HG02610 (cell line): ENCODE measurements at regions not wholly inside any gene's neighbourhood (a gene's known extent, or its start where the extent isn't known, plus 50 kb on each side); places are given as distances from the start of the nearest gene placed in this dataset.

Source experiments
- ATAC-seq: cut with Tn5 transposase; IDR thresholded peaks from one replicate; pipeline ENCODE4 v1.9.1; 2021; ENCODE audit warnings: mild to moderate bottlenecking, moderate library complexity; ENCODE audit not compliant: unreplicated experiment

DNA sequence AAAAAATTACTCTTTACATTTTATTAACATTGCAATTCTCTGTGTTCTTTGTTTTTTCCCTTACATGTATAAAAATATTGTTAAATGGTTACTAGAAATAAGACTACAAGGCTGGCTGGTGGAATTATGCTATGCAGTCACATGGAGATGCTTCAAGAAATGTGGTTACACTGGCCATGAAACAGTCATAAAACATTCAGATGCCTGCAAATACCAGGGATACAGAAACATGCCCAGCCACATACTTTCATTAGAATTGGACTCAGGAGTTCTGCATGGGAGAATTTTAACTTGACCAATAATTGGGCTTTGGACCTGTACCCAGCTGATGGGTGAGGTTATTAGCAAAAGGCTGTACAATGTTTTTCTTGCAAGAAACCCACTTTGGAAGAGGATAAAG, 1407.7 kb upstream of the SLC10A2 start:
- no peak for ATAC-seq

GRCh38 chr13:104466016-104466415, 1399.8 kb upstream of the SLC10A2 start:
- ATAC-seq: no peak

- no peak for ATAC-seq
Measured at GRCh38 chr13:104461049-104461448, 1394.8 kb upstream of the SLC10A2 start.

DNA sequence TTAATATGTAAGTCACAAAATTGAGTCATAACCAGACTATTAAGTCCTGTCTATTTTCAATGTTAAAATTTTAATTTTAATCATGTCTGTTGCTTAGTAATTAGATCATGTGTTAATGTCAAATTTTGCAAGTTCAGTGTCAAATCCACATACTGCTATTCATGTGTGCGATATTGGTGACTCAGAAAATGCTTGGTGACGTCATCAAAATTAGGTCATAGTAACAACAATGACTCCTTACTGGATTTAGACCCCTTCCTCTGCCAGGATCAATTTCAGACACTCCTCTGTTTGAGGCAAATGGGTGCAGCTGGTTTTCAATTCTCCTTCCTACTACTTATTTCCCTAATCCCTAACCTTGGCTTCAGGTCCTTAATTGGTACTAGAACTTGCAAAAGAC, 1394.3 kb upstream of the SLC10A2 start:
- no peak for ATAC-seq

DNA sequence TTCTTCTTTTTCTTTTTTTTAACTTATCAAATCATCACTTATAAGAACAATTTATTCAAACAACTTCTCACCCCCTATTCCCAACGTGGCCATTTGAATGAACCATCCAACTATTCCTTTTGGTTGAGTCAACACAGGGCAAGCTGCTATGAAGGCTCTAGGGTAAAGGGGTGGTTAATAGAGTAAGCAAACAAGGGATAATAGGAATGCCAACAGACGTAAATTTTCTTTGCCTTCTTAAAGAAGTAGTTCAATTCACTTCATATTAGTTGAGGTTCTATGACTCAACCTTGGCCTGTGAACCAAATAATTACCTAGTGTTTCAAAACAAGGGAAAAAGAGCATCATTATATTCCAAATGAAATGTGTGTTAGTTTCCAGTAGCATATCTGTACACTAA, 1383.8 kb upstream of the SLC10A2 start:
- ATAC-seq: no peak

DNA sequence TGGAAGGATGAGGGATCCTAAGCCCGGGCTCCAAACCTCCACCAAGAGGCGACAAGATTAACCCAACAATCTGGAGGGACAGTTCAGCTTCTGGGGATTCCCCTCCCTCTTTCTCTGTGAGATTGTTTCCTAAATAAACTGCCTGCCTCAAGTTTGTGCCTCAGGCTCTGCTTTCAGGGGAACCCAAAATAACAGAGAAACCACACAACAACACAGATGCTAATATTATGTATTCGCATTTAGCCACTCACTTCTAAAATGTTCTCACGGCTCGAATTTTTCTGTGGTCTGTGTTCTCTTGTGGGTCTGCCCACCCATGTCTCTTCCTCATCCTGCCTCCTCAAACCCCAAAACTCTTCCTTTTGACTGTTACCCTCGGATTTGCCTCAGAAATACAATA, 1381.1 kb upstream of the SLC10A2 start:
- ATAC-seq: no peak

- ATAC-seq: no peak
Measured at GRCh38 chr13:104442536-104442935, 1376.3 kb upstream of the SLC10A2 start.

GRCh38 chr13:104436555-104436954, 1370.3 kb upstream of the SLC10A2 start:
- ATAC-seq: no peak

- no peak for ATAC-seq
Measured at GRCh38 chr13:104431895-104432294, 1365.7 kb upstream of the SLC10A2 start.

DNA sequence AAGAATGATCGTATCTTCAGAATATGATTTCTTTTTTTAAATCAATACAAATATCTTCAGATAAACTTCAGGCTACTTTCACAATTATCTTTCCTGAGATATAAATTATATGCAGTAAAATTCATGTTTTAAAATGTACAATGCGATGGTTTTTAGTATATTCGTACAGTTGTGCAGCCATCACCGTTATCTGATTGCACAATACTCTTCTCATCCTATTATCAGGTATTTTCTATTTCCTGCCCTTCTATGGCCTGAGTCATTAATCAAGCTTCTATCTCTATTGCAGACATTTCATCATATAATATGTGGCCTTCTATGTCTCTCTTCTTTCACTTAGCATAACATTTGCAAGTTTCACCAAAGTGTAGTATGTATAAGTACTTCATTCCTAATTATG, 1360.2 kb upstream of the SLC10A2 start:
- ATAC-seq: no peak

DNA sequence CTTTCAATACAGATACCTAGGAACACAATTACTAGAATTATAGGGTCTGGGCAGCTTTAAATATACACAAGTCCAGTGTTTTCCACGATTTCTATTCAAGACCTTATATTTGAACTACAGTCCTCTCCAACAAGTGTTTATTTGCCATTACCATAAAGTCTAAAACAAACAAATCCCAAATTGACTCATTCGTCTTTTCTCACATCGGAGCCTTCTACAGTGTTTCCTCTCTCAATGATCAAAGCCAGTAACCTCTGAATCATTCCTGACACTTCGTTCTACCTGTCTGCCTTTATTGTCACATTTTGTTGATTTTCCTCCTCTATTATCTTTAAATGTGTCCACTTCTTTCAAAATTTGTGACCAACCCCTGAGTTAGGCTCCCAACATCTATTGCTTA, 1356.5 kb upstream of the SLC10A2 start:
- ATAC-seq: no peak

- no peak for ATAC-seq
Measured at GRCh38 chr13:104416973-104417372, 1350.8 kb upstream of the SLC10A2 start.

DNA sequence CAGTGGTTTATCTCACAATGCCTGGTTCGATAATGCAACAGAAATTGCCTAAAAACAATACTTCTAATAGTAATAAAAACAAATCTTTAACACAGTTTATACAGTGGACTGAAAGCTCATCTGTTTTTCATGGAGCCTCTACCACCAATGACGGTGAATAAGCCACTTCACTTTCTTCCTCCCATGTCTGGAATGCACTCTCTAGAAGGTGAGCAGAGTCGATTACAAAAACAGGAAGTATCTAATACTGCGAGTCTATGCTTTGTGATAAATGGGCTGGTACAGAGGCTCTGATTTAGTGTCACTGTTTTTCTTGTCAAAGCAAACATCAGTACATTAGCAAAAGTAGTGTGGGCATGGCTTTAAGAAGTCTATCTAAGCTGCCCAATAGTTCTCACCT, 1348.6 kb upstream of the SLC10A2 start:
- no peak for ATAC-seq

DNA sequence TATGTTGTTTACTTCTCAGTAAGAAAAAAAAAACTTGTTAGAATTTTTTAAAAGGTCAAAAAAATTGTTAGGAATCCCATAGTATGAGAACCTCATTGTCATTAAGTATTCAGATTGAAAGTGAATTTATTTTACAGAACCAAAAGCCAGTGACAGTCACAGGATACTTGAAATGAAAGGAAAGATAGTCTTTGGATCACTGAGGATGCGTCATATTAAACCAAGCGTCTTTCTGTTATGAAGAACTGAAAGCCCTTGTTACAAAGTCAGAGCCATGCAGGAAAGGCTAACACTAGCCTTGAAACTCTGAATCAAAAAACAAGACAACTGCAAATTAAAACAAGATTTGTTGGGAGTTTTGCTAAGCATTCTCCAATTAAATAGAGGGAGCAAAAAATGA, 1348.0 kb upstream of the SLC10A2 start:
- ATAC-seq: no peak

DNA sequence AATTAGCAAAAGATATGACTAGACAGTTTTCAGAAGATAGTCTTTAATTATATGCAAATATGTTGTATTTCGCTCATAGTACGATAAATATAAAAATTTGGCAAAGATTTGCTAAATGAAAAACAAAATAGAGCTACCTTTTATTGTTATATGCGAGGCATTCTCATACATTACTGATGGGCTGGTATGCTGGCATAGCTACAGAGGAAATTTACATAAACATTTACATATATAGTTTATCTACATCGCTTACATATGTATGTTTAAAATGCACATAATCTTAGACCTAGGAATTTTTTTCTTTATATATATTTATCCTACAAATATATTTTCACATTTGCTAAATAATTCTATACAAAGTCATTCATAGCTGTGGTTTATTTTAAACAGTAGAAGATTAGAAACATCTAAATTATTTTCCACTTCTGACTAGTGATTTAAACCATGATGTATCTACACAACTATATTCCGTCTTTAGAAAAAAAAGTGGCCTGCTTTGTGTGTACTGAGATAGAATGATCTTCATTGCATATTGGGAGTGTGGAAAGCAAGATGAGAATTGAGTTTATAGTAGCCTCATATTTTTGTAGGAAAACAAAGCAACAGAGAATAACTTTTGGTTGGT, 1345.0 kb upstream of the SLC10A2 start:
- no peak for ATAC-seq

GRCh38 chr13:104408733-104409132, 1342.5 kb upstream of the SLC10A2 start:
- no peak for ATAC-seq

GRCh38 chr13:104404325-104404724, 1338.1 kb upstream of the SLC10A2 start:
- ATAC-seq: no peak

- no peak for ATAC-seq
Measured at GRCh38 chr13:104389691-104390090, 1323.5 kb upstream of the SLC10A2 start.

- no peak for ATAC-seq
Measured at GRCh38 chr13:104387510-104387909, 1321.3 kb upstream of the SLC10A2 start.

DNA sequence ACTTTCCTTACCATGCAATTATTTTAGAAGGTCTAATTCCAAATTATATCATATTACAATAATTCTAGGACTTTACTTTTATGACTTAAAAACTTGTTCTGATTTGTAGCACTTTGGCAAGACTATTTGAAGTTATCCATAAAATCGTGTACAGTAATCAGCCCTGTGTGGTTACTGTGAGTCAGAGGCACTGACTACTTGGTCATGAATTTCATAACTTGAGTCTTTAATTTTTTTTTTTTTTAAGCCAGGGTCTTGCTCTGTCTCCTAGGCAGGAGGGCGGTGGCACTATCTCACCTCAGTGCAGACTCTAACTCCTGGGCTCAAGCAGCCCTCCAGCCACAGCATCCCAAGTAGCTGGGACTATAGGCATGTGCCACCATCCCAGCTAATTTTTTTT, 1319.2 kb upstream of the SLC10A2 start:
- ATAC-seq: no peak

- no peak for ATAC-seq
Measured at GRCh38 chr13:104382951-104383350, 1316.7 kb upstream of the SLC10A2 start.

DNA sequence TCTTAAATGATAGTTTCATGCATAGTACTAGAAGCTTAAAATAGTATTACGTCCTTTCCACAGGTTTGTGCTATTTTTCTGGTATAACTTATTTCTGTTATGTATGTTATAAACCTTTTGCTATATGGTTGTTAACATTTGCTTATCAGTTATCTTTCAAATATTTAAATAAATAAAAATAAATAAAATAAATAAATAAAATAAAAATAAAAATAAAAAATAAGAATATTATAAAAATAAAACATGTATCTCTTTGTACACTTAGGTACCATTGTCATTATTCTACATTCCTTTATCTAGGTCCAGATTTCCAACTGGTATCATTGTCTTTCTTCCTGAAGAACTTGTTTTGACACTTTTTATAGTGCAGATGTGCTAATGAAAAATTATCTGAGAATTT, 1310.4 kb upstream of the SLC10A2 start:
- no peak for ATAC-seq

- ATAC-seq: no peak
Measured at GRCh38 chr13:104375614-104376013, 1309.4 kb upstream of the SLC10A2 start.
